ENCODE measurements at regions not wholly inside any gene's neighbourhood (a gene's known extent, or its start where the extent isn't known, plus 50 kb on each side); places are given as distances from the start of the nearest gene placed in this dataset.

DNA sequence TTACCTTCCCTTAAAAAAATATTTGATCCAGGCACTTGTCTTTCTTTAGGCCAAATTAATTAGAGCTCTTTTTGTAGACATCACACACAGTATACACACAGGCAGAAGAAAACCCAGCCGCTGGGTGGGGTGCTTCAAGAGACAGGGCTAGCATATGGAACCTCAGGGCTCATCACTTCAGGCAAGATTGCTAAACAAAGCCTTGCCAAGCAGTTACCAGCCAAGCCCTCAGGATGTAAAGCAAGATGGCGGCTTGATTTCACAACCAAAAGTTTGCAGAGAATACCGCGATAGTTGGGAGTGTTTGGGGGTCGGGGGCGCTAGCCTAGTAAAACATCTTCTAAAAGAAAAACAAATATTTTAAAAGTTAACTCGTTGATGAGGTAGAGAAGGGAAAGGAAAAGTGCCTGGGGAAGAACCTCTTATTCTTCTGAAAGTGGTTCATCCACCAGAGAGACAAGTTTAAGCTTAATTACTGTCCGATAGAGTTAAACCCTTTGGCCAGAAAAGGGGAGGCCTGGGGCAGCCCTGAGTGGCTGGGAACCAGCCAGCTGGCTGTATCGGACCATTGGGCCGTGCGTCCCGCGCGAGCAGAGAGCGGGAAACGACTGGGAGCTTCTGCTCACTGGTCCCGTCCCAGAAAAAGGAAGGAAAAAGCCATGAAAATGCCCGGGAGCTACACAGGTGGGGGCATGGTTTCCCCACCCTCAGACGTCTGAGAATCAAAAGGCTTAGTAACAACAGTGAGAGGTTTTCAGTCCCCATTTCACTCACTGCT, 254.9 kb upstream of the PCDH20 start:
- no peak overlapping the region for H3K4me3 ChIP-seq (ENCODE audit: low read depth, low read length)
- DNase-seq (ENCODE audit: low read depth) (no peak), FAIRE-seq (no peak)
- peaks cover 6% of the 10 kb centered on the region for H3K27me3 ChIP-seq (ENCODE audit: control insufficient read depth, insufficient read depth, low read length)
- H3K36me3 ChIP-seq (ENCODE audit: control insufficient read depth, insufficient read depth, low read length), result no peaks in the 10 kb centered on the region
- TF ChIP-seq, protein P1, sequence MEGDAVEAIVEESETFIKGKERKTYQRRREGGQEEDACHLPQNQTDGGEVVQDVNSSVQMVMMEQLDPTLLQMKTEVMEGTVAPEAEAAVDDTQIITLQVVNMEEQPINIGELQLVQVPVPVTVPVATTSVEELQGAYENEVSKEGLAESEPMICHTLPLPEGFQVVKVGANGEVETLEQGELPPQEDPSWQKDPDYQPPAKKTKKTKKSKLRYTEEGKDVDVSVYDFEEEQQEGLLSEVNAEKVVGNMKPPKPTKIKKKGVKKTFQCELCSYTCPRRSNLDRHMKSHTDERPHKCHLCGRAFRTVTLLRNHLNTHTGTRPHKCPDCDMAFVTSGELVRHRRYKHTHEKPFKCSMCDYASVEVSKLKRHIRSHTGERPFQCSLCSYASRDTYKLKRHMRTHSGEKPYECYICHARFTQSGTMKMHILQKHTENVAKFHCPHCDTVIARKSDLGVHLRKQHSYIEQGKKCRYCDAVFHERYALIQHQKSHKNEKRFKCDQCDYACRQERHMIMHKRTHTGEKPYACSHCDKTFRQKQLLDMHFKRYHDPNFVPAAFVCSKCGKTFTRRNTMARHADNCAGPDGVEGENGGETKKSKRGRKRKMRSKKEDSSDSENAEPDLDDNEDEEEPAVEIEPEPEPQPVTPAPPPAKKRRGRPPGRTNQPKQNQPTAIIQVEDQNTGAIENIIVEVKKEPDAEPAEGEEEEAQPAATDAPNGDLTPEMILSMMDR (IDR thresholded peaks at IDR 0.05; ENCODE audit: insufficient read depth, low read length, severe bottlenecking), result no peak

DNA sequence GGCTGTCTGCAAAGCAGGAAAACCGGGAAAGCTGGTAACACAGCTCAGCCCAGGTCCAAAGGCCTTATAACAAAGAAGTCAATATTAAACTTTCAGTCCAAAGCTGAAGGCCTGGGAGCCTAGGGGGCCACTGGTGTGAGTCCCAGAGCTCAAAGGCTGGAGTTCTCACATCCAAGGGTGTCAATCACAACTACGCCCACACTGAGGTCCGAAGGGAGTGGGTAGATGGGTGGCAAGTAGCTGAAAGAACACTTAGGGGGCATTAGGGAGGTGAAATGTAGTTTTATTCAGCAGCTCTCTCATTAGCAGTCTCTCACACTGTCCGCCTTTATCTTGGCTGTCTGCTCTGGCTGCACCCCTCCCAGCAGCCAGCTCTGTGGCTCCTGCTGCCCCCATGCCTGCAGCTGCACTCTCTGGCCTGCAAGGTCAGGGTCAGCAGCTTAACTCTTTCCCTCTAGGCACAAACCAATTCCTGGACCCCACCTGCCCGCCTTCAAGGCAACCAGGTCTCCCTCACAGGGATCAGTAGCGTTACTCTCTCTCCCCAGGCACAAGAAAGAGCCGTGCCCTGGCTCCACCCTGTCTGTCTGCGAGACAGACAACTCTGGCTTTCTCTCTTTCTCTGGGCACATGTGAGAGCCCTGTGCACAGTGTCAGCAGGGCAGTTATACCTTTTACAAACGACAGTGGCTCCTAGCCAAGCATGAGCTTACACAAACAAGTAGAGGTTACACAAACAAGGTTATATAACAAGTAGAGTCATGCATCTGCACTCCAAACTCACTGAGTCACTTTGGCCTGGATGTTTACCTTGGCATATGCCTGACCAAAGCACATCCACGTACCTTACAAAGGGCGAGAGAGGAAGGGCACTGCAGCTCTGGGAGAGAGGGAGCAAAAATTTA, 249.4 kb upstream of the PCDH20 start:
- TF ChIP-seq, protein P1 (IDR thresholded peaks at IDR 0.05; ENCODE audit: insufficient read depth, low read length, severe bottlenecking), result no peak
- FAIRE-seq, result peak; percentile 84

DNA sequence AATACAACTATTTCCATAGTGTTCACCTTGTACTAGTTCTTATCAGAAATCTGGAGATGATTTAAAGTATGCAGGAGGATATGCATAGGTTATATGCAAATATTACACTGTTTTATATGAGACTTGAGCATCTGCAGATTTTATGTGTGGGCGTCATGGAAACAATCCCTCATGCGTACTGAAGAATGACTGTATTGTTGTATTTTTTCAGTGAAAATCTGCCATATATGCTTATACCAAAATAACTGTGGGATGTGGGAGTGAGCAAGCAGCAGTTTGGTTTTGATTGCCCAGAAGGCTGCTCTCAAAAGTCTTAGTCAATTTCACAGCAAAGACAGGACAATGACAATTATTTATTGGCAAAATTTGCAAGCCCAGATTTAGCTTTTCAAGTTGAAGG, 238.8 kb upstream of the PCDH20 start:
- no peak overlapping the region for H3K4me3 ChIP-seq (ENCODE audit: low read depth, low read length)
- no peaks in the 10 kb centered on the region for H3K27me3 ChIP-seq (ENCODE audit: control insufficient read depth, insufficient read depth, low read length)
- DNase-seq (ENCODE audit: low read depth) (no peak), FAIRE-seq (no peak)
- no peaks in the 10 kb centered on the region for H3K36me3 ChIP-seq (ENCODE audit: control insufficient read depth, insufficient read depth, low read length)
- TF ChIP-seq, protein P1 (IDR thresholded peaks at IDR 0.05; ENCODE audit: insufficient read depth, low read length, severe bottlenecking), result no peak

More for the DNA sequence above, 249.4 kb upstream of the PCDH20 start:
- no peak overlapping the region for H3K4me3 ChIP-seq (ENCODE audit: low read depth, low read length)
- no peaks in the 10 kb centered on the region for H3K36me3 ChIP-seq (ENCODE audit: control insufficient read depth, insufficient read depth, low read length)
- H3K27me3 ChIP-seq (ENCODE audit: control insufficient read depth, insufficient read depth, low read length), result peaks cover 11% of the 10 kb centered on the region
- peak; percentile 92 for DNase-seq (ENCODE audit: low read depth)

DNA sequence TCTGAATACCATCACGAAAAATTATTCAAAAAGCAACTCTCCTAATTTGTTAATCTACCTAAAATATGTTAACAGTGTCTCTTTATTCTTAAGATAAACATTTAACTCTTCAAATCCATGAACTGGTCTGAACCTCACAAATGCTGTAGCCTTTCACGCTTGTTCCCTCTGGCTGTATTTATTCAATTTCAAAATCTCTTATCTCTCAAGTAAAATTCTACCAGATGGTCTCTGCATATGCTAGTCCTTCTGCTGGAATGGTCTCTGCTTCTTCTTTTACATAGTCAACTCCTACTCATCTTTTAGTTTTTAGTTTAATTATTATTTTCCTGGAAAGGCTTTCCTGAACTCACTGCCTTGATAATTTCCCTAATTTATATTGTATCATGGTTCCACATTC, 232.9 kb upstream of the PCDH20 start:
- no peak overlapping the region for H3K4me3 ChIP-seq (ENCODE audit: low read depth, low read length)
- no peaks in the 10 kb centered on the region for H3K27me3 ChIP-seq (ENCODE audit: control insufficient read depth, insufficient read depth, low read length)
- DNase-seq (ENCODE audit: low read depth) (no peak), FAIRE-seq (no peak)
- TF ChIP-seq, protein P1 (IDR thresholded peaks at IDR 0.05; ENCODE audit: insufficient read depth, low read length, severe bottlenecking), result no peak
- H3K36me3 ChIP-seq (ENCODE audit: control insufficient read depth, insufficient read depth, low read length), result no peaks in the 10 kb centered on the region

DNA sequence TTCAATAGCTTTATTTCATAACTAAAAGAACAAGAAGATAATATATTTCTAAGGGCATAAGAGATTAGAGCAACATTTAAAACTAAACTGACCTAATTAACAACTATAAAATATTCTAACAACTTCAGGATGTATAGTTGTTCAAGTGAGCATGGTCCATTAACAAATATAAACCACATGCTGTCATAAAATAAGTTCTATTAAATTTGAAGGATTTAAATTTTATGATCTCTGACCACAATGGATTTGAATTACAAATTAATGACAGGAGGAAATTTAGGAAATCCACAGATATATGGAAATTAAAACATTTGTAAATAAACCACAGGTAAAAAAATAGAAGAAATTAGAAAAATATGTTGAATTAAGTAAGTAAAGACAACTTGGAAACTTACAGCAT, 196.5 kb upstream of the PCDH20 start:
- FAIRE-seq (no peak), DNase-seq (ENCODE audit: low read depth) (no peak)
- H3K4me3 ChIP-seq (ENCODE audit: low read depth, low read length), result no peak overlapping the region
- TF ChIP-seq, protein P1 (IDR thresholded peaks at IDR 0.05; ENCODE audit: insufficient read depth, low read length, severe bottlenecking), result no peak
- no peaks in the 10 kb centered on the region for H3K36me3 ChIP-seq (ENCODE audit: control insufficient read depth, insufficient read depth, low read length)
- H3K27me3 ChIP-seq (ENCODE audit: control insufficient read depth, insufficient read depth, low read length), result no peaks in the 10 kb centered on the region
